ENCODE measurements at regions not wholly inside any gene's neighbourhood (a gene's known extent, or its start where the extent isn't known, plus 50 kb on each side); places are given as distances from the start of the nearest gene placed in this dataset.

DNA sequence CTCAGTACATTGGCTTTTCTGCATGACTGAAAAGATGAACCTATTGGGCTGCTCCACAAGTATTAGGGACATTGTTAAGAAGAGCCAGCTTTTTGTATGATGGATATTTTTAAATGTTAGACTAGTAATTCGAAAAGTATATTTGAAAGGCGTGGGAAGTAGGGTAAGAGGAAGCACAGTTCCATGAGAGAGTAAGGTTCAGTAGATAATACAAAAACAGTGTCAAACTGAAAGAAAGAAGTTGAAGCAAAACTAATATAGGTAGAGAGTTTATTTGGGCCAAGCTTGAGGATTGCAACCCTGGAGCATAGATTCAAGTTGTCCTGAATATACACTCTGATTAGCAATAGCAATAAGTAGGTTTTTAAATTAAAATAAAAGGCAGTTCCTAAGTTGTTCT is 193.9 kb downstream of the RASSF9 start:
- DNase-seq, result no peak

DNA sequence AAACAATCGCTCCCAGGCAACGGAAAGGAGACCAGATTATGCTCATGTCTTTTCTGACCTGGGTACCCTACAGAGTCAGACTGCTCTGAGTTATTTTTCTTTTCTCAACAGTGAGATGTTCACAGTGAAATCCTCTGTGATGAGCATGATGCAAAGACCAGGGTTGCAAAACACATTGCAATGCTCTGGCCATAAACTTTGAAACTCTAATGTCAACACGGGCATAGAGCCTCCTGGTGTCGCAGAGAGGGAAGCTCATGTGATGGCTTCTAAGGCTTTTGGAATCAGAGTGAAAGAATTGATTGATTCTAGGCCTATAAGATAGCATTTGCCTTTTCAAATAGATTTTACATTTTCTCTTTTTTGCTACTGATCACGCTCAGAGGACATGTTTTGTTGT is 193.4 kb downstream of the RASSF9 start:
- no peak for DNase-seq

DNA sequence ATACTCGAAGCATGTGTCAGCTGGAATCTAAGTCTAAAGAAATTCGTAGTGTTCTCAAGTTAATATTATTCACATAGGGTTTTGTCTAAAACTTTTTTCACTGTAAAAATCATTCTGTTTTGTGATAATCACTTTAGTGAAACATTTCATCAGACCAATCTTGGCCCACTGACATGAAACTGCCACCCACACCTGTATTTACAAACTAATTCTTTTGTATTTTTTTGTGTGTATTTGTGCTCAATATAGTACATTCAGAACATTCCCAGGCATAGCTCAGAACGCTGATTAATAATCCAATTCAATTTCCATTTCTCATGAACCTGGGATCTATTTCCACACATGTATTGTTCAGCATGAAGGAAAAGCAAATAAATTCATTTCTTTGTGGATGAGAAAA is 191.7 kb downstream of the RASSF9 start:
- no peak for DNase-seq

- no peak for DNase-seq
These were observed 182.3 kb downstream of the RASSF9 start for GRCh38 chr12:85653731-85654455.

DNA sequence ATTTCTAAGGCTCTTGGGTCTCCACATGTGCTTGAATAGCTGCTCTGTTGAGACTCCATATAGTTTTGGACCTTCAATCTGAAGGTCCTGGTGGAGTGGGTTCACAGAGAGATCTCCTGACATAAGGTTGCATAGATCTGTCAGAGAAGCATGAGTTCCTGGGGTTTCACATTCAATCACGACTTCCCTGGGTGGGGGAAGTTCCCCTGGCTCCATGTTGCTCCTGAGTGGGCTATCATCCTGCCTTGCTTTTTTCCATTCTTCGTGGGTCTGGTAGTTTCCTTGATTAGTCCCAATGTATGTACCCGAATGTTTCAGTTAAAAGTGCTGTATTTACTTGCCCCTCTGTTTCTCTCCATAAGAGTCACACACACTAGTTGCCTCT is 181.8 kb downstream of the RASSF9 start:
- no peak for DNase-seq

- DNase-seq, result no peak
These were observed 179.6 kb downstream of the RASSF9 start for GRCh38 chr12:85656561-85656960.

- DNase-seq, result no peak
These were observed 179.0 kb downstream of the RASSF9 start for GRCh38 chr12:85657251-85657650.

DNA sequence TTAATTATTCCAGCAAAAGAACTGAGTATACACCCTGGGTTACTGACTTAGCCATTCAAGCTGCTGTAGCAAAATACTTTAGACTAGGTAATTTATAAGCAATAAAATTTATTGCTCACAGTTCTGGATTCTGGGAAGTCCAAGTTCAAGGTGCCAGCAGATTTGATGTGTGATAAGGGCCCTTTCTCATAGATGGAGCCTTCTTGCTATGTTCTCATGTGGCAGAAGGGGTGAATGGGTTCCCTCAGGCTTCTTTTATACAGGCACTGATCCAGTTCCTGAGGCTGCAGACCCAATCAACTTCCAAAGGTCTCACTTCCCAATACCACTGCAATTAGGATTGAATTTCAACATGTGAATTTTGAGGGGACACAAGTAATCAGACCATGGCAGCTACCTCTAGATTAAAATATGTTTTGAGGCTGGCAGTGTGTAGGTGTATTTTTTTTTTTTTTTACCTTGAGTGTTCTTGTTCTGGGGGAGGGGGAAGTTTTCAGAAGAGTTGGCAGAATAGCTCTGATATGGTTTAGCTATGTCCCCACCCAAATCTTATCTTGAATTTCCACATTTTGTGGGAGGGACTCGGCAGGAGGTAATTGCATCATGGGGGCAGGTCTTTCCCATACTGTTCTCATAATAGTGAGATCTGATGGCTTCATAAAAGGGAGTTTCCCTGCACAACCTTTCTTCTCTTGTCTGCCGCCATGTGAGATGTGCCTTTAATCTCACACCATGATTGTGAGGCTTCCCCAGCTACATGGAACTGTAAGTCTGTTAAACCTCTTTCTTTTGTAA is 178.2 kb downstream of the RASSF9 start:
- no peak for DNase-seq

DNA sequence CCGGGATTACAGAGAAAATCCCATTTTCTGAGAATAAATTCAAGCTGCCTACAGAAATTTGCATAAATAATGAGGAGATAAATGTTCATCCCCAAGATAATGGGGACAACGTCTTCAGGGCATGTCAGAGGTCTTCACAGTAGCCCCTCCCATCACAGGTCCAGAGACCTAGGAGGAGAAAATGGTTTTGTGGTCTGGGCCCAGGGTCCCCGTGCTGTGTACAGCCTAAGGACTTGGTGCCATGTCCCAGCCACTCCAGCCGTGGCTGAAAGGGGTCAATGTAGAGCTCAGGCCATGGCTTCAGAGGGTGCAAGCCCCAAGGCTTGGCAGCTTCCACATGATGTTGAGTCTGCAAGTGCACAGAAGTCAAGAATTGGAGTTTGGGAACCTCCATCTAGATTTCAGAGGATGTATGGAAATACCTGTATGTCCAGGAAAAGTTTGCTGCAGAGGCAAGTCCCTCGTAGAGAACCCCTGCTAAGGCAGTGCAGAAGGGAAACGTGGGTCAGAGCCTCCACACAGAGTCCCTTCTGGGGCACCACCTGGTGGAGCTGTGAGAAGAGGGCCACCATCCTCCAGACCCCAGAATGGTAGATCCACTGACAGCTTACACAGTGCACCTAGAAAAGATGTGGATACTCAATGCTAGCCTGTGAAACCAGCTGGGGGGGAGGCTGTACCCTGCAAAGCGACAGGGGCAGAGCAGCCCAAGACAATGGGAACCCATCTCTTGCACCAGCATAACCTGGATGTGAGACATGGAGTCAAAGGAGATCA is 176.3 kb downstream of the RASSF9 start:
- no peak for DNase-seq

GRCh38 chr12:85661461-85662206 is 174.6 kb downstream of the RASSF9 start:
- no peak for DNase-seq

- no peak for DNase-seq
These were observed 174.0 kb downstream of the RASSF9 start for GRCh38 chr12:85662207-85662602.

DNA sequence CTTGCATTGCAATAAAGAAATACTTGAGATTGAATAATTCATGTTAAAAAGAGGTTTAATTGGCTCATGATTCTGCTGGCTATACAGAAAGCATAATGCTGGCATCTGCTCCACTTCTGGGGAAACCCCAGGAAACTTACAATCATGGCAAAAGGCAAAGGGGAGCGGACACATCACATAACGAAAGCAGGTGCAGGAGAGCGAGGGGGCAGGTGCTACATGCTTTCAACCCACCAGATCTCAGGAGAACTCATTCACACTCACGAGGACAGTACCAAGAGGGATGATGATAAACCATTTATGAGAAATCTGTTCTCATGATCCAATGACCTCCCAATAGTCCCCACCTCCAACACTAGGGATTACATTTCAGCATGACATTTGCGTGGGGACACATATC is 172.6 kb downstream of the RASSF9 start:
- no peak for DNase-seq

- no peak for DNase-seq
These were observed 171.8 kb downstream of the RASSF9 start for GRCh38 chr12:85664429-85664828.

DNA sequence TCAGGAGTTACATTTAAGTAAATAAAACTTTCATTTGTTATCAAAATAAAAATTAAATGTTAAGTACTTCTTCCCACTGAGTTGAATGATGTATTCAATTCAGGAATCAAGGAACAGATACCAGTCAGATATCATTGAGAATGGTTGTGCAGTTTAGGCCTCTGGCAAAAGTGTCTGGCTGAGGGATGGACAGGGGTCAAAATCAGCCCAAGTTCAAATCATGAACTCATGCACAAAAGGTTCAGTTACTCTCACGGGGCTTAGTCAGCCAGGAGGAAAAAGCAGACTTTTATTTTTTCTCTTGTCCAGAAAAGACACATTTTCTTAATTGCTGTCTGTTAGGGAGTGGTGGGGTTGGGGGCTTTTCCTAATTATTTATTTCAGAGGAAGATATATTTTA is 166.3 kb downstream of the RASSF9 start:
- no peak for DNase-seq

DNA sequence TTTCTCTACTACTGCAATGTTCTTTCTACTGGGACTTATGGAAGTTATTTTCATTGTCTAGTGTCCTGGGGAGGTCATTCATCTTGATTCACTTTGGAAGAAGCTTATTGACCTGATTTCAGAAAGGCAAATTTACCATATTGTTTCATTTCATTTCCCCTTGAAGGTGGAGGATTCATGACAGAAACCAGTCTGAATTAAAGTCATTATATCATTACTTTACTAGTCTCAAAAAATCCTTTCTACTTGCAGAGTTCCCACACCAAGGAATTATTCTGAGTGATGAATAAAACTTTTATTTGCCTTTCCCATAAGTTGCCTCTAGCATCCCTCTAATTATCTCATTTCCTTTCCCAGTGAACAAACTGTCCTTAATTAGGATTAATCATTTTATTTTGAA is 163.8 kb downstream of the RASSF9 start:
- DNase-seq, result no peak

GRCh38 chr12:85673921-85674420 is 162.2 kb downstream of the RASSF9 start:
- no peak for DNase-seq

GRCh38 chr12:85676816-85677749 is 159.1 kb downstream of the RASSF9 start:
- DNase-seq, result no peak

DNA sequence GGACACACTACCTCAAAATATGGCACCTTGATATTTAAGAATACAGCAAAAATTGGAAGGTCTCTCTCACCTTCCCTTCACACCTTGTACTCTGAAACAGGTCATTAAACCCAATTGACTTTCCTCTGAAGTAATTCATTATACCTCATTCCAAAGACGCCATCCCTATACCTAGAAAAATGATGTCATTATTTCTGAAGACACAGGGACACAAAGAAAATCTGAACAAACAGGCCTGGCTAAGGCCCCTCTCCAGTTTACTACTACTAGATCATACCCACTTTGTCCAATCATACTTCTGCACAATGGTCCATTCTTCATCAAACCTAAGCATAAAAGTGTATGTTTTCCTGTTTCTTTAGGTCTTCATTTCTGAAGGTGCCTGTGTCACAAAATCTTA is 156.9 kb downstream of the RASSF9 start:
- no peak for DNase-seq

GRCh38 chr12:85680881-85681280 is 155.3 kb downstream of the RASSF9 start:
- DNase-seq, result no peak

GRCh38 chr12:85681333-85681732 is 154.9 kb downstream of the RASSF9 start:
- DNase-seq, result no peak

GRCh38 chr12:85683051-85683450 is 153.2 kb downstream of the RASSF9 start:
- DNase-seq, result no peak

DNA sequence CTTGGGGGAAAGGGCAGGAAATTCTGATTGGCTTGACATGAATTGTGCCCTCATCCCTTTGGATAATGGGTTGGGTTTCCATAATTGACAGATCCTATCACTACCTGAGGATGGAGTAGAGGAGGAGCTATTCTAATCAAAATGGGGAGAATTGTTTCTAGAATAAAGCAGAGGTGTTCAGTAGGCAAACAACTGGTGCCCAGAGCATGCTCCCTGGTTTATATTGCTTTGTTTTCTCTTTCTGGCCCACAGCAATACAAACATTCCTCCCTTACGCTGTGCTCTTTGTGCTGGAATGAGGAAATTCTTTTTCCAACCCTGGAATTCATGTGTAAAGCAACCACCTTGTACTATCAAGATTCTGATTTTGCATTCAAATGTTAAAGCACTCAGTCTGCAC is 147.4 kb downstream of the RASSF9 start:
- DNase-seq, result no peak
